Bone marrow (tissue), 2 donors: ENCODE measurements at regions not wholly inside any gene's neighbourhood (a gene's known extent, or its start where the extent isn't known, plus 50 kb on each side); places are given as distances from the start of the nearest gene placed in this dataset.
"Not testable (repeated sequence)": the region's sequence is repeated elsewhere in the genome, so short reads cannot be mapped to it uniquely, and the experiment has no call there.

Experiments used
- DNase-seq, 2 donors: peaks; one replicate each; lab custom pipeline; 2025; lab: John Stamatoyannopoulos, UW

DNA sequence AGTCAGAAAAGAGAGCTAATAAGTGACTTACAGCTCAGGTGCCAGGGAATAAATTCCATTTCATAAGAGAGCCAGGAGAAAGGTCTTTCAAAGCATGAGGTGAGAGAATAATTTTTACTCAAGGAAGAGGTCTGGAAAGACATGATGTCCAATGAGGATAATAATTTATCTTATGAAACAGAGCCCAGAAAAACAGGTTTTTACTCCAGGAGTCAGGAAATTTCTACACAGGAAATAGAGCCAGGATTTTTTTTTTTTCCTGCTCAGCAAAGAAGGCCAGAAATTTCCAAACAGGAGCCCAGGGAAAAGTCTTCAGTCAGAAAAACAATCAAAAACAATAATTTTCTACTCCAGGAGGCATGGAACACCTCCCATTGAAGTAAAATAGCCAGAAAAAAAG lies 1185.7 kb upstream of the TSPY4 start:
- DNase-seq: no peak

DNA sequence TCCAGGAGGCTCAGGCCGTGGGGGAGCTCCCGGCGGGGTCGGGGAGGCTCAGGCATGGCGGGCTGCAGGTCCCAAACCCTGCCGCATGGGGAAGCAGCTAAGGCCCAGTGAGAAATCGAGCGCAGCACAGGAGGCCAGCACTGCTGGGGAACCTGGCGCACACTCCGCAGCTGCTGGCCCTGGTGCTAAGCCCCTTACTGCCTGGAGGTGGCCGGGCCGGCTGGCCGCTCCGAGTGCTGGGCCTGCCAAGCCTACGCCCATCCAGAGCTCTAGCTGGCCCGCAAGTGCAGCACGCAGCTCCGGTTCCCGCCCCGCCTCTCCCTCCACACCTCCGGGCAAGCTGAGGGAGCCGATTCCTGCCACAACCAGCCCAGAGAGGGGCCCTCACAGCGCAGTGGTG lies 1208.7 kb upstream of the TSPY4 start:
- no peak for DNase-seq

DNA sequence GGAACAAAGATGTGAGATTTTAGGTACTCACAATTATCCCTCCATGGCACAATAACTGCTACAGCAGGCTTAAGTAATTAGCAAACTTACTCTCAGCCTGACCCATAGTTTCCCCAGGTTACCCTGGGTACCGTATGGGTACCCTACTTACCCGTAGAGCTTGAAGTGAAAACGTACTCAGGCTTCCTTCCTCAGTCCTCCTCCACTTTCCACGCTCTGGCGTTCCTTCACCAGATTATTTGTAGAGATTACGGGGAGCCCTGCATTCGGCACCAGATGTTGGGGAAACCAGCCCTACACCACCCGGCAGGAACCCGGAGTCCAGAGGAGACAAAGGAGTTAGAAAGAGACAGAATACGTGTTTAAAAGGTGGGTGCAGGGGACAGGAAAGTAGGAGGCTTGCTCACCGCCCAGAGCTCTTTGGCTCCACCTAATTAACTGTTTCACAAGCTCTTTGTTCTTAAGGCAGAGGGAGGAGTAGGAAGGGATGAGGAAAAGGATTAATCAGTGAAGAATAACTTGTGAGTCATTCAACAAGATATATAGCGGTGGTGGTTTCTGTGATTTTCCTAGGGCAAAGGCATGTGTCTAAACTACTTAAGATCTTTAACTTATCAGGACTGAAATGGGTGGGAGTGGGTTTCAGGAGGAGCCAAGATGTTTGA lies 1211.2 kb upstream of the TSPY4 start:
- no peak for DNase-seq

DNA sequence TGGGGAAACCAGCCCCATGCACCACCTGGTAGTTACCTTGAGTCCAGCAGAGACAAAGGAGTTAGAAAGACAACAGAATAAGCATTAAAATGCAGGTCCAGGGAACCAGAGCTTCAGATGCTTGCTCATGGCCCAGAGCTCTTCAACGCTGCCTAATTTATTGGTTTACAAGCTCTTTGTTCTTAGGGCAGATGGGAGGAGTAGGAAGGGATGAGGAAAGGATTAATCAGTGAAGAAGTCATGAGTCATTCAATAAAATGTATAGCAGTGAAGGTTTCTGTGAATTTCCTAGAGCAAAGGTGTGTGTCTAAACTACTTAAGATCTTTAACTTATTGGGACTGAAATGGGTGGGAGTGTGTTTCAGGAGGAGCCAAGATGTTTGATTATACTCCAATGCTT lies 1210.3 kb upstream of the AMELY start:
- DNase-seq: no peak

DNA sequence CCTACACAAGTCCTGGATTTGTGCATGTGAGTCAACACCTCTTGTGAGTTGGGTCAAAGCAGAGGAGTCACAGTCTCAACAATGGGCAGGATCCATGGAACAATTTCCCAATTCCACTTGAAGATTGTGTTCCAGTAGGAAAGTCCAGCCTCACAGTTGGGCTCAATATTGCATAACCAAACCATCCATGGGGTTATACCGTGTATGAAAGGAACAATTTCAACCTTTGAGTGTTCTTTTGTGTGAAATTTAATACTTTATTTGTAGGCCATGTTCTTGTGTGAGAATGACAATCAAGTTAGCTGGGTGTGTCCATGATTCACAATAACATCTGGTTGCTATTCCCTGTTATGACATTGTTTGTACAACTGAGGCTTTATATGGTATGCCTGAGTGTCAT lies 1182.9 kb upstream of the AMELY start:
- no peak for DNase-seq

DNA sequence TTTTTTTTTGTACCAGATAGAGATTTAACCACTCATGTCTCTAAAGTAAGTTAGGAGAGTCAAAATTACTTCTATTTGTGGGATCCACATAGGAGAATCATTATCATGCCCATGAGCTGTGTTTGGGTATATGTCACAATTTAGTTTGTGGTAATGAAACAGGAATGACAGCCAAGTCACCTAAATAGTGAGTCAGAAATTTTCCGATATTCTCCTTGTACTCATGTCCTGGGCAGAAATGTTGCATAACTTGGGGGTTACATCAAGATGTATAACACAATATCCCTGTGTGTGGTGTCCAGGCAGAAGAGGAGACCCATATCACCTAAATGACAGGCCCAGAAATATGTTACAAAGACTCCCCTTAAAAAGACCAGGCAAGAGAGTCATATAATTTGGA lies 1181.4 kb upstream of the AMELY start:
- DNase-seq: no peak

DNA sequence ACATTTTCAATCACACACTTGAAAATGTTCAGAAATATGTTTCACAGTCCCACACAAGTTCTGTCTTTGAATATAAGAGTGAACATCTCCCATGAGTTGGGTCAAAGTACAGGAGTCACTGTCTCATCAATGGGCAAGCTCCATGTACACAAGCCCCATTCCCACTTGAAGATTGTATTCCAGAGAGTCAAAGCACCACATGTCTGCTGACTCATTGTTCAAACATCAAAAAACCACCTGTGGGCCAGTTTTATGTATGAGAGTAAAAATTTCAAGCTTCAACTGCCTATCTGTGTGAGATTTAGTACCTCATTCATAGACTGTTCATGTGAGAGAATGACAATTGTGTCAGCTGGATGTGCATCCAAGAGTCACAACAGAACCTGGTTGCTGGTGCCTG lies 1174.4 kb upstream of the AMELY start:
- DNase-seq: no peak

DNA sequence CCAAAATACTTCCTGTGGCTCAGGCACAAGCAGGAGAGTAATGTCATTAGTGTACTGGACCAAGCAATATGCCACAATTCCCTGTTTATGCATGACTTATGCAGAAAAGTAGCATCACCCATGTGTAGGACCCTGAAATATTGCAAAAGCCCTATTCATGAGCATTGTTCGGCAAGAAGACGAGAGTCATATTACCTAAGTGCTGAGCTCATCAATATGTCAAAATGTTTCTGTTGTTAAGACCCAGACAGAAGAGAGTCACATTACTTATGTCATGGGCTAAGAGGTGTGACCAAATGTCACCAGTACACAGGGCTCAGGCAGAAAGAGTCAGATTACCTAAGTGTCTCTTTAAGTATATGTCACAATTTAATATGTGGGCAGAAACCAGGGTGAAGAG lies 1172.6 kb upstream of the AMELY start:
- DNase-seq: no peak

DNA sequence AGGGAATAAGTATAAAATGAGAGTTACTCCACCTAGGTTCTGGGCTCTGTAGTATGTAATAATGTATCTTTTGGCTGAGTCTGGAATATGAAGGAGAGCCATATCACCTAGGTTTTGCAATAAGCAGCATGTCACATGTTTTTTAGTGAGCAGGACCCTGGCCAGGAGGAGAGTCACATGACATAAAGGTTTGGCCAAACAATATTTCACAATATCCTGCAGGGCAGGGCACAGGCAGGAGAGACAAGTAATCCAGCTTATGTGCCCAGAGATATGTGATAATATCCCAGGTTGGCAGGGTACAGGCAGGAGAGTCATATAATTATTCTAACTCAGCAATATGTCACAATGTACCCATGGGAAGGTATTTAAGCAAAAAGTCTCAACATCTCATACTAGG lies 1169.6 kb upstream of the AMELY start:
- no peak for DNase-seq

DNA sequence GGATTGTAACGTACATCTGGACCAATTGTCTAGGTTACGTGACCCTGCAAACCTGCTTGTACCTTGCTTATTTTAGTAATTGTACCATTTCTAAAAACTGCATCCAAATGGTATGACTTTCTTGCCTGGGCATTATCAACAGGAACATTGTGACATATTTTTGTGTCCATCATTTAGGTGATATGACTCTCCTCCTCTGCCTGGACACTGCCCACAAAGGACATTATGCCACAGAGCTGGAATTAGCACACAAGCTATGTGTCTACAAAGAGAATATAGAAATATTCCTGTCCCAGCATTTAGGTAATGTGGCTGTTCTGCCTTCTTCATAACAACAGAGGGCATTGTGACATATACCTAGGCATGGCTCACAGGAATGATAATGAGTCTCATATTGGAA lies 1153.7 kb upstream of the AMELY start:
- DNase-seq: no peak

DNA sequence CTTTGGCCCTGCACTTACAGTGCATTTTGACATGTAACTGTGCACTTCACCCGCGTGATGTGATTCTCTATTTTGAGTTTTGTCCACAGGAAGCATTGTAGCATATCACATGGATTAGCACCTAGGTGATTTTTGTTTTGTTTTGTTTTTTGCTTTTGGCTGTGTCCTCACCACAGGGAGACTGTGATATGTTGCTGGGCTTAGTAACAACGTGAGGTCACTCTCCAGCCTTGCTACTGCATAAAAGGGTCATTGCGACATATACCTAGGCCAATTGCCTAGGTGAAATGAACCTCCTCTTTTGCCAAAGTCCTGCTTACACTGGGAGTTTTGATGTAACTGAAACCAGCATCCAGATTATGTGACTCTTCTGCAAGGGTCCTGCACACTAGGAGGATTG lies 1152.9 kb upstream of the AMELY start:
- DNase-seq: no peak

DNA sequence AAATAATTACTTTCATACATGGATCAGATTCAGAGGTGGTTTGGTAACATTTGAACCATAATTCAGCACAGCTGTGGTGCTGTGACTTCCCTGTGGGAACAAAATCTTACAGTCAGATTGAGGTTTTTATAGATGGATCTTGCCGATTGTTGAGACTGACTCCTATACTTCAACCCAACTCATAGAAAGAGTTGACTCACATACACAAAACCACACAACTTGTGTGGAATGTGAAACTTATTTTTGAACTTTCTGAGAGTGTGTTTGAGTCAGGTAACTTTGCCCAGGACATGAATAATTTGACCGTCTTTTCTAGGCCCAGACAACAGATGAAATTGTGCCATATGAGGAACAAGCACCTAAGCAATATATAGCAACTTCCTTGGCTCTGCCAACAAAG lies 1152.4 kb upstream of the AMELY start:
- DNase-seq: no peak

DNA sequence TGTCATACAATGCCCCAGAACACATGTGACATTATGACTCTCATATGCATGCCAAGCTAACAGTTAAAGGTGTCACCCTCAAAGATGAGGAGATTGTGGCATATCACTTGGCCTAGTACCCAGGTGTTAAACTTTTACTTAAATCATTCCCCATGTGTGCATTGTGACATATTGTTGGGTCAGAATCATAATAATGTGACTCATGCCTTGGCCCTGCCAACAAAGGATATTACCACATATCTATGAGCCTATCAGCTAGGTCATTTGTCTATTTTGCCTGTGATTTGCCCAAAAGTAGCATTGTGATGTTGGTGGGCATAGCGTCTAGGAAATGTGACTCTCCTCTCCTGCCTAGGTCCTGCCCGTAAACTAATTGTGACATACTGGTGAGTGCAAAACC lies 1147.1 kb upstream of the AMELY start:
- DNase-seq: no peak

DNA sequence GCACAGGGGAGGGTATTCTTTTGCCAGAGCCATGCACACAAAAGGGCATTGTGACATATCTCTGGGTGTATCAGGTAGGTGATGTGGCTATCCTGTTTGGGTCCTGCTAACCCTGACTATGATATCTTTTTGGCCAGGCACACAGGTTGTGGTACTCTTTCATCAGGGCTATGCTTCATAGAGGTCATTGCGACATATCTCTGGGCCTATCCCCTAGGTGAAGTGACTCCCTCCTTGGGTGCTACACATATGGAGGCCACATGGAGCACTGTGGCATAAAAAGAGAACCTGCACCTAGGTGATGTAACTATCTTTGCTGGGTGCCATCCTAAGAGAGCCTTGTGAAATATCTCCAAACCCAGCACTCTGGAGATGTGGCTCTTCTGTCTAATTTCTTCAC lies 1139.8 kb upstream of the AMELY start:
- no peak for DNase-seq

DNA sequence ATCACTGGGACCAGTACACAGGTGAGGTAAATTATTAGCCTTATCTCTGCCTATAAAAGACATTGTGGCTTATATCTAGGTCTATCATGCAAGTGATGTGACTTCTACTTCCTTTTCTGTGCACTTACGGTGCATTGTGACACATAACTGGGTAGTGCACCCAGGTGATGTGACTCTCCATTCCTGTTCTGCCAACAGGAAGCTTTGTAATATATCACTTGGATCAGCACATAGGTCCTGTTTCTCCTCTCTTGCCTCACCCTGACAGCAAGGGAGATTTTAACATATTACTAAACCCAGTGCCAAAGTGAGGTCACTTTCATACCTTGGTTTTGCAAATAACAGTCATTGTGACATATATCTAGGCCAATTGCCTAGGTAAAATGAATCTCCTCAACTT lies 1129.7 kb upstream of the AMELY start:
- DNase-seq: no peak

DNA sequence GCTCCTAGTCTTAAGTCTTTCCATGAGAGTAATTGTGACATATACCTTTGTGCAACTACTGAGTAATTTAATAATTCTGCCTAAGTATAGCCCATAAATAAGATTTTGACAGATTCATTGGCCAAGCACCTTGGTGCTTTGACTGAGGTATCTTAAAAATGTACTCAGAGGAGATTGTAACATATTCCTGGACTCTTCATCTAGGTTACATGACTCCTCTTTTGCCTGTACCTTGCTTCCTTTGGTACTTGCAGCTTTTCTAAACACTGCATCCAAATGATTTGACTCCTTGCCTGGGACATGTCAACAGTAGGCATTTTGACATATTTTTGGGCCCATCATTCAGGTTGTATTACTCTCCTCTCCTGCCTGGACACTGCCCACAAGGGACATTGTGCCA lies 1125.0 kb upstream of the AMELY start:
- DNase-seq: no peak

DNA sequence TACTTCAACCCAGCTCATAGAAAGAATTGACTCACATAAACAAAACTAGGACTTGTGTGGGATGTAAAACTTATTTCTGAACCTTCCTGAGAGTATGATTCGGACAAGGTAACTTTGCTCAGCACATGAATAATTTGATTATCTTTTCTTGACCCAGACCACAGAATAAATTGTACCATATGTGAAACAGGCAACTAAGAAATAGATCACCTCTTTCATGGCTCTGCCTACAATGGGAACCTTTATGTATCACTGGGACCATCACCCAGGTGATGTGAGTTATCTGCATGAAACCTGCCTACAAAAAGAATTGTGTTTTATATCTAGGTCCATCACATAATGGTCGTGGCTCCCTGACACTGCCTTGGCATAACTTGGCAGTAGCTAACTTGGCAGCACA lies 1124.1 kb upstream of the AMELY start:
- no peak for DNase-seq

DNA sequence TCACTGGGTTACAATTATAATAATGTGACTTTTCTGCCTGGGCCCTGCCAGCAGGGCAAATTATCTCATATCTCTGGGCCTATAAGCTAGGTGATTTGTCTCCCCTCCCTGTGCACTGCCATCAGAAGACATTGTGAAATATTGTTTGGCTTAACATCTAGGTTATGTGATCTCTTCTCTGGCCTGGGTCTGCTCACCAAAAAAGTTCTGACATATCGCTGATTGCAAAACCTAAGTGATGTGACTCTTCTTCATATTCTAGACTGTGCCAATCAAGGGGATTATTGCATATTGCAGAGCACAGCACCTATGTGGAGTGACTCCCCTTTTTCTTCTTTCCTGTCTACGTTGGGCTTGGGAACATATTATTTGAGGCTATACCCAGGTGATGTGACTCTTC lies 1123.1 kb upstream of the AMELY start:
- DNase-seq: no peak

DNA sequence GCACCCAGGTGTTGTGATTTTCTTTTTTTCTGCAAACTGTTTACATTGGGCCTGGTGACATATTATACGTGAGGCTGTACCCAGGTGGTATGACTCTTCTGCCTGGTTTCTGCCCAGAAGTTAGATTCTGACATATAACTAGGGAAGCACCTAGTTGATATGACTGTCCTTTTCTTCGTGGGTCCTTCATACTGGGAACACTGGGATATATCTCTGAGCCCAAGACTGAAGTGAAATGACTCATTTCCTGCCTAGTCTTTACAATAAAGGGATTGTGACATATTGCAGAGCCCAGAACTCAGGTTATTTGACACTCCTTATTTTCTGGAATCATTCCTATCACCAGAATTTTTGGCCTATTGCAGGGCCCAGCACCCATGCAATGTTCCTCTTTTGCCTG lies 1121.6 kb upstream of the AMELY start:
- no peak for DNase-seq

DNA sequence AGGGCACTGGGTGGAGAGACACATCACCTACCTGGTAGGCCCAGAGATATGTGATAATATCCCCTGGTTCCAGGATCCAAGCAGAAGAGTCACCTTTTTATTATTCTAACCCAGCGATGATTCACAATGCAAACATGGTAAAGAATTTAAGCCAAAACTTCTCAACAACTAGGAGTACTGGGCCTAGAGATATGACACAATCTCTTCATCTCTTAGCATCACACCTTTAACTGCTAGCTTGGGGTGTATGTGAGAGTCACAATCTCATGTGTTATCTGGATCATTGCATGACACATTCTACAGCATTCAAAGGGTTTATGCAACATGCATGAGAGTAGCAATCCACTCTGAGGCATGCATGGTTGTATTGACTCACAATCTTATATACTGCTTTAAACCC lies 1109.0 kb upstream of the AMELY start:
- DNase-seq: no peak

DNA sequence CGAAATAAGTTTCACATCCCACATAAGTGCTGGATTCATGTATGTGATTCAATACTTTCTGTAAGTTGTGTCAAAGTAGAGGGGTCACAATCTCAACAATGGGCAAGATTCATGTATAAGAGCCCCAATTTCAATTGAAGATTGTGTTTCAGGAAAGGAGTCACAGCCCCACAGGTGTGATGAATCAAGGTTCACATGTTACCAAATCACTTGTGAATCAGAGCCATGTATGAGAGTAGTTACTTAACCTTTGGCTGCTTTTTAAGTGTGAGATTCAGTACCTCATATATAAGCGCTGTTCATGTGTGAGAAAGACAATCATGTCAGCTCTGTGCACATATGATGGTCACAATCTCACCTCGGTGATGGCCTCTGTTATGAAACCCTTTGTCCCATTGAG lies 1100.0 kb upstream of the AMELY start:
- no peak for DNase-seq

DNA sequence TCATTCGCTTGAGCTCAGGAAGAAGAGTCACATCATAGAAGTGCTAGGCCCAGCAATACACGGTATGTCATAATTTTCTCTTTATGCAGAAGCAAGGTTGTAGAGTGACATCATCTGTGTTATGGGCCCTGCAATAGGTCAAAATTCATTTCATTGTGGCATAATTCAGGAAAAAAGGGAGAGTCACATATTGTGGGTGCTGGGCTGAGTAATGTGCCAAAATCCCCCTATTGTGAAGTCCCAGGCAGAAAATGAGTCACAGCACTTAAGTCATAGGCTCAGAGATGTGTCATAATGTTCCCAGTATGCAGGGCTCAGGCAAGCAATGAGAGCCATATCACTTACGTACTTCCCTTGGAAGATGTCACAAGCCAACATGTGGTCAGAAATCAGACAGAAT lies 1092.6 kb upstream of the AMELY start:
- DNase-seq: no peak

DNA sequence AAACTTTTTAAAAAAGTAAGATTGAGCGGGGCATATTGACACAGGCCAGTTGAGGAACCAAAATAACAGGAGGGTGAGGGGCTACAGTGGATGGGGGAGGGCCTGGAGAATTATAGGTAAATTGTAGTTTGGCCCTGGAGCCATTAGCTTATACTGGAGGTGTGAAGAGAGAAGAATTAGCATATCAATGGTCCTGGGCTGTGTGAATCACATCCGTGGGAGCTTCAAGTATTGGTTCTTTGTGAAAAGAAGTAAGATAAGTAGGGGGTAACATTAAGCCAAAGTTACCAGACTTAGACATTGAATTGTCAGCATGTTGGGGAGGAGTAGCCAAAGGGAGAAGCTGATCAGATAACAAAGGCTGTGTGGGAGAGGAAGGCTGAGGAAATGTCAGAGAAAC lies 1085.2 kb upstream of the AMELY start:
- DNase-seq: no peak

DNA sequence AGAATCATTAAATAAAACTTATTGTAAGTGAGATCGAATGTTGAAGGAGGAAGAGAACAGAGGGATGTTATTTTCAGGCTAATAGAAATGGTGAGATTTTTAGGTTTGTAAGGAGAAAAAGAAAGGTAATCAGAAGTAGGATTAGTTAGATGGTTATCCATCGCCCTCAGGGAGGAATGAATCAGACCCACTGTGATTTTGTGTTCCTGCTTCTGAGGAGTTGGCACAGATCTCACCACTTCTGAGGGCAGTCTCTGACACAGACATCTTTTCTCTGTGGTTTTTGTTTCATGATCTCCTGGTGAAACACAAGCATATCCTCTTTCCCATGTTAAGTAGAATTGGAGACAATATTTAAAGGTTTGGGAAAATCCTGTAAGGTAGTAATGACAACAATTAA lies 1083.2 kb upstream of the AMELY start:
- DNase-seq: not testable (repeated sequence)

DNA sequence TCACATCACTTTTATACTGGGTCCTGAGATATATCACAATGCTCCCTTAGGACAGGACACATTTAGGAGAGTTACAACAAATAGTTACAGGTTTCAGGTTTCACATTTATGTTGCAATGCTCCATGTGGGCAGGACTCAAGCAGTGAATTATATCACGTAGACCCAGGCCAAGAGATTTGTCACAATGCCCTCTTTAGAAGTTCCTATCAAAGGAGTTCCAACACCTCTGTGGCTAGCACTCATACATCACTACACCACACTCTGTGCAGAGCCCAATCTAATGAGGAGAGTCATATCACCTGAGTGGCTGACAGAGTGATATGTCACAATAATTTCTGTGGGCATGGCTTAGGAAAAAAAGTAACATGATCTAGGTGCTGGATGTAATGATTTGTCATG lies 1068.2 kb upstream of the AMELY start:
- no peak for DNase-seq
